ENCODE measurements at regions not wholly inside any gene's neighbourhood (a gene's known extent, or its start where the extent isn't known, plus 50 kb on each side); places are given as distances from the start of the nearest gene placed in this dataset.

- TF ChIP-seq, protein P1, sequence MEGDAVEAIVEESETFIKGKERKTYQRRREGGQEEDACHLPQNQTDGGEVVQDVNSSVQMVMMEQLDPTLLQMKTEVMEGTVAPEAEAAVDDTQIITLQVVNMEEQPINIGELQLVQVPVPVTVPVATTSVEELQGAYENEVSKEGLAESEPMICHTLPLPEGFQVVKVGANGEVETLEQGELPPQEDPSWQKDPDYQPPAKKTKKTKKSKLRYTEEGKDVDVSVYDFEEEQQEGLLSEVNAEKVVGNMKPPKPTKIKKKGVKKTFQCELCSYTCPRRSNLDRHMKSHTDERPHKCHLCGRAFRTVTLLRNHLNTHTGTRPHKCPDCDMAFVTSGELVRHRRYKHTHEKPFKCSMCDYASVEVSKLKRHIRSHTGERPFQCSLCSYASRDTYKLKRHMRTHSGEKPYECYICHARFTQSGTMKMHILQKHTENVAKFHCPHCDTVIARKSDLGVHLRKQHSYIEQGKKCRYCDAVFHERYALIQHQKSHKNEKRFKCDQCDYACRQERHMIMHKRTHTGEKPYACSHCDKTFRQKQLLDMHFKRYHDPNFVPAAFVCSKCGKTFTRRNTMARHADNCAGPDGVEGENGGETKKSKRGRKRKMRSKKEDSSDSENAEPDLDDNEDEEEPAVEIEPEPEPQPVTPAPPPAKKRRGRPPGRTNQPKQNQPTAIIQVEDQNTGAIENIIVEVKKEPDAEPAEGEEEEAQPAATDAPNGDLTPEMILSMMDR (conservative IDR thresholded peaks at IDR 0.05; ENCODE audit: low read depth in 2 of 2), result no peak
- TF ChIP-seq EZH2 (IDR thresholded peaks at IDR 0.05; ENCODE audit: low read depth, unreplicated experiment), result no peak
- TF ChIP-seq EZH2phosphoT487 (IDR thresholded peaks at IDR 0.05; ENCODE audit: unreplicated experiment), result no peak
Measured at GRCh38 chr9:108755979-108756378, 99.8 kb downstream of the ACTL7B start.

All from GM23338 (cell line).